ENCODE measurements at regions not wholly inside any gene's neighbourhood (a gene's known extent, or its start where the extent isn't known, plus 50 kb on each side); places are given as distances from the start of the nearest gene placed in this dataset.
A peak's percentile ranks its signal among the peaks of the same experiment; 100 is the strongest.
"Not testable (repeated sequence)": the region's sequence is repeated elsewhere in the genome, so short reads cannot be mapped to it uniquely, and the experiment has no call there.

GRCh38 chr6:168996356-168996625 is 257.4 kb downstream of the THBS2 start:
- intact Hi-C loops (cut with micrococcal nuclease): no loop called here
- Mint-ChIP-seq H3K9me3 (no peaks in the 10 kb centered on the region), H3K4me1 (no peaks in the 10 kb centered on the region), H3K27ac (no peak overlapping the region), H3K36me3 (ENCODE audit: low read depth) (no peaks in the 10 kb centered on the region), H3K4me3 (no peak overlapping the region), H3K27me3 (no peaks in the 10 kb centered on the region)
- DNase-seq: no peak

- DNase-seq: peak; percentile 40
- no peaks in the 10 kb centered on the region for H3K4me1 Mint-ChIP-seq
- H3K4me3 Mint-ChIP-seq: no peak overlapping the region
- intact Hi-C loops (cut with micrococcal nuclease): no loop called here
- no peaks in the 10 kb centered on the region for H3K27me3 Mint-ChIP-seq
- no peak overlapping the region for H3K27ac Mint-ChIP-seq
- no peaks in the 10 kb centered on the region for H3K36me3 Mint-ChIP-seq (ENCODE audit: low read depth)
- H3K9me3 Mint-ChIP-seq: no peaks in the 10 kb centered on the region
These were observed 257.9 kb downstream of the THBS2 start for GRCh38 chr6:168995526-168996355.

- Mint-ChIP-seq H3K36me3 (ENCODE audit: low read depth) (no peaks in the 10 kb centered on the region), H3K4me1 (no peaks in the 10 kb centered on the region), H3K27ac (no peak overlapping the region), H3K27me3 (no peaks in the 10 kb centered on the region), H3K9me3 (no peaks in the 10 kb centered on the region), H3K4me3 (no peak overlapping the region)
- intact Hi-C loops (cut with micrococcal nuclease): no loop called here
- no peak for DNase-seq
These were observed 258.7 kb downstream of the THBS2 start for GRCh38 chr6:168994956-168995355.

- H3K27me3 Mint-ChIP-seq: no peaks in the 10 kb centered on the region
These were observed 261.1 kb downstream of the THBS2 start for GRCh38 chr6:168992446-168993144.

GRCh38 chr6:168991695-168992094 is 262.0 kb downstream of the THBS2 start:
- DNase-seq; H3K4me1 Mint-ChIP-seq; H3K4me3 Mint-ChIP-seq; H3K27me3 Mint-ChIP-seq; H3K27ac Mint-ChIP-seq; intact Hi-C loops (cut with micrococcal nuclease); H3K36me3 Mint-ChIP-seq (ENCODE audit: low read depth); H3K9me3 Mint-ChIP-seq: not testable (repeated sequence)

More at GRCh38 chr6:168992446-168993144, 261.1 kb downstream of the THBS2 start:
- Mint-ChIP-seq H3K4me3 (no peak overlapping the region), H3K36me3 (ENCODE audit: low read depth) (no peaks in the 10 kb centered on the region), H3K27ac (no peak overlapping the region), H3K9me3 (no peaks in the 10 kb centered on the region), H3K4me1 (no peaks in the 10 kb centered on the region)
- DNase-seq: no peak
- intact Hi-C loops (cut with micrococcal nuclease): no loop called here

GRCh38 chr6:168990019-168990751 is 263.5 kb downstream of the THBS2 start:
- no peaks in the 10 kb centered on the region for H3K4me1 Mint-ChIP-seq
- H3K27me3 Mint-ChIP-seq: no peaks in the 10 kb centered on the region
- no peaks in the 10 kb centered on the region for H3K36me3 Mint-ChIP-seq (ENCODE audit: low read depth)
- H3K9me3 Mint-ChIP-seq: no peaks in the 10 kb centered on the region
- H3K4me3 Mint-ChIP-seq: no peak overlapping the region
- intact Hi-C loops (cut with micrococcal nuclease): no loop called here
- DNase-seq: no peak
- no peak overlapping the region for H3K27ac Mint-ChIP-seq

- H3K27me3 Mint-ChIP-seq: no peaks in the 10 kb centered on the region
- no peaks in the 10 kb centered on the region for H3K4me1 Mint-ChIP-seq
- intact Hi-C loops (cut with micrococcal nuclease): no loop called here
- no peak overlapping the region for H3K4me3 Mint-ChIP-seq
- H3K27ac Mint-ChIP-seq: no peak overlapping the region
- no peaks in the 10 kb centered on the region for H3K9me3 Mint-ChIP-seq
- DNase-seq: no peak
- H3K36me3 Mint-ChIP-seq (ENCODE audit: low read depth): no peaks in the 10 kb centered on the region
These were observed 264.2 kb downstream of the THBS2 start for GRCh38 chr6:168989421-168989820.

GRCh38 chr6:168988801-168989200 is 264.8 kb downstream of the THBS2 start:
- no peak for DNase-seq
- Mint-ChIP-seq H3K27me3 (no peaks in the 10 kb centered on the region), H3K9me3 (no peaks in the 10 kb centered on the region), H3K4me1 (no peaks in the 10 kb centered on the region), H3K4me3 (no peak overlapping the region), H3K27ac (no peak overlapping the region), H3K36me3 (ENCODE audit: low read depth) (no peaks in the 10 kb centered on the region)
- intact Hi-C loops (cut with micrococcal nuclease): no loop called here

- Mint-ChIP-seq H3K9me3 (no peaks in the 10 kb centered on the region), H3K27me3 (no peaks in the 10 kb centered on the region), H3K4me3 (no peak overlapping the region), H3K4me1 (no peaks in the 10 kb centered on the region), H3K36me3 (ENCODE audit: low read depth) (no peaks in the 10 kb centered on the region), H3K27ac (no peak overlapping the region)
- no peak for DNase-seq
- intact Hi-C loops (cut with micrococcal nuclease): no loop called here
These were observed 265.4 kb downstream of the THBS2 start for GRCh38 chr6:168988280-168988679.

GRCh38 chr6:168985705-168986104 is 267.9 kb downstream of the THBS2 start:
- no peaks in the 10 kb centered on the region for H3K4me1 Mint-ChIP-seq
- intact Hi-C loops (cut with micrococcal nuclease): no loop called here
- no peaks in the 10 kb centered on the region for H3K36me3 Mint-ChIP-seq (ENCODE audit: low read depth)
- H3K27ac Mint-ChIP-seq: no peak overlapping the region
- no peak for DNase-seq
- H3K4me3 Mint-ChIP-seq: no peak overlapping the region
- H3K9me3 Mint-ChIP-seq: peaks cover 3% of the 10 kb centered on the region
- H3K27me3 Mint-ChIP-seq: no peaks in the 10 kb centered on the region

- Mint-ChIP-seq H3K9me3 (peaks cover 4% of the 10 kb centered on the region), H3K27ac (no peak overlapping the region), H3K27me3 (no peaks in the 10 kb centered on the region), H3K36me3 (ENCODE audit: low read depth) (no peaks in the 10 kb centered on the region), H3K4me3 (no peak overlapping the region), H3K4me1 (no peaks in the 10 kb centered on the region)
- intact Hi-C loops (cut with micrococcal nuclease): no loop called here
- DNase-seq: no peak
These were observed 269.7 kb downstream of the THBS2 start for GRCh38 chr6:168983925-168984324.

GRCh38 chr6:168981187-168981586 is 272.5 kb downstream of the THBS2 start:
- Mint-ChIP-seq H3K36me3 (ENCODE audit: low read depth) (no peaks in the 10 kb centered on the region), H3K4me1 (no peaks in the 10 kb centered on the region), H3K27me3 (no peaks in the 10 kb centered on the region), H3K9me3 (peaks cover 4% of the 10 kb centered on the region), H3K4me3 (no peak overlapping the region), H3K27ac (no peak overlapping the region)
- DNase-seq: no peak
- intact Hi-C loops (cut with micrococcal nuclease): no loop called here

GRCh38 chr6:168979254-168979653 is 274.4 kb downstream of the THBS2 start:
- DNase-seq: no peak
- Mint-ChIP-seq H3K9me3 (peaks cover 4% of the 10 kb centered on the region), H3K27me3 (no peaks in the 10 kb centered on the region), H3K4me1 (no peaks in the 10 kb centered on the region), H3K4me3 (no peak overlapping the region), H3K27ac (no peak overlapping the region), H3K36me3 (ENCODE audit: low read depth) (no peaks in the 10 kb centered on the region)
- intact Hi-C loops (cut with micrococcal nuclease): no loop called here

- H3K4me3 Mint-ChIP-seq: no peak overlapping the region
- no peak overlapping the region for H3K27ac Mint-ChIP-seq
- H3K36me3 Mint-ChIP-seq (ENCODE audit: low read depth): no peaks in the 10 kb centered on the region
- no peaks in the 10 kb centered on the region for H3K4me1 Mint-ChIP-seq
- DNase-seq: no peak
- no peaks in the 10 kb centered on the region for H3K9me3 Mint-ChIP-seq
- intact Hi-C loops (cut with micrococcal nuclease): no loop called here
- peaks cover 2% of the 10 kb centered on the region for H3K27me3 Mint-ChIP-seq
These were observed 281.5 kb downstream of the THBS2 start for GRCh38 chr6:168972128-168972527.
